GM18507 (cell line): ENCODE measurements at regions not wholly inside any gene's neighbourhood (a gene's known extent, or its start where the extent isn't known, plus 50 kb on each side); places are given as distances from the start of the nearest gene placed in this dataset.

Experiments used
- DNase-seq: peaks from one replicate; pipeline ENCODE4 v3.0.0; 2011; ENCODE audit warnings: low read depth; ENCODE audit not compliant: insufficient read length; ENCODE audit errors: extremely low spot score
- FAIRE-seq: peaks from 2 replicates; lab custom pipeline; 2011; peaks lifted over from hg19 to GRCh38; lab: Jason Lieb, UNC

DNA sequence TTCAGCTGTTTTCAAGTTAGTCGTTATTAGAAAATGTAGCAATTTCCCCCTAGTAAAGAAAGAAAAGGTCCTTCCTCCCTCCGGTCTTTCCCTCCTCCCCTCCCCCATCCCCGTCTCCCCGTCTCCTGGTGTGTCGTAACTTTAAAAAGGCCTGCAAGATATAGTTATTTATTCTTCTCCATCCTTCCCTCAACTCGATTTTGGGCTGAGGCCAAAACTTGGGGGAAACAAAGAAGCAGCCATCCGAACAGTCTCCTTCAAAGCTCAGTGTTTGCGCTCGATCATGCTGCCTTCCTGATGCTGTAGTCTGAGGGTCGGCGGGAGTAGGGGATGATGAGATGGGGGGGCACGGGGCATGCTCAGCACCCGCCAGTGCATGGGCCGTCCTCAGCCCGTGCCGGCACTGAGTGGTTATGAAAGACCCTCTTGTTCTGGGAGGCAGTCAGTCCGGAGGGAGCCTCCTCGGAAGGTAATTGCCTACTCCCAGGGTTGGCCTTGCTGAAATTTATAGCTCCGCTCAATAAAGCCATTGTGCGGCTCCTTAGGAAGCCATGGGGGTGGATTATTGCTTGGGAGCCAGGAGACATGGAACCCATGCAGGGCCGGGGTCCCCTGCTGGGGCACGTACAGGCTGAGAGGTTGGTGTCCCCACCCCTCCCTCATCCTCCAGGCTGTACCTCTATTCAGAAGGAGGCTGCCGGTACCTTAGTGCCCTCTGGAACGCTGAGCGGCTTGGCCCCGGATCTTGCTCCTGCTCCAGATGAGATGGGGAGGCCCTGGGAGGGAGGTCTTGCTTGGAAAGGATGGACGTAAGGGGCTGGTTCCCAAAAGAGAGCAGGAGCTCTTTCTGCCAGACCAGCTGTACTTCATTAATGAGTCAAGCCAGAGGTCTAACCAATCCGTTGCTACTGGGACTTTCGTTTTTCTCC is 212.7 kb upstream of the CADM1 start:
- no peak for FAIRE-seq
- no peak for DNase-seq

DNA sequence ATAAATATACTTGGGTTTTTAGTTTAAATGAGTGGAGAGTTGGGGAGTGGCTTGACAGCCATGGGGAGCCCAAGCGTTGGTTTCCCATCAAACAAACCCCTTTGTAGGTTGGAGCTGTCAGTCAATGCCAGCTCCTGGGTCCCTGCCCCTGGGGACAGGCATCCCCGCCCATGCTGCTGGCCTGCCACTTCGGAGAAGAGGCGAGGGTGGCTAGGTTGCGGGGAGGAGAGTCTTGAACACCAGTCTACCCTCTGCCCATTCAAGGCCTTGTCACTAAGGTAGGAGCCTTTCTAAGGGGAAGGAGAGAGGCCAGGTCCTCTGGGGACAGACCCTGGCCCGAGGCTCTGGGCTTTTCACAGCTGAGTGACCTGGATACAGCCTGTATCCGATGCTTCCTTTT is 211.9 kb upstream of the CADM1 start:
- FAIRE-seq, result no peak

DNA sequence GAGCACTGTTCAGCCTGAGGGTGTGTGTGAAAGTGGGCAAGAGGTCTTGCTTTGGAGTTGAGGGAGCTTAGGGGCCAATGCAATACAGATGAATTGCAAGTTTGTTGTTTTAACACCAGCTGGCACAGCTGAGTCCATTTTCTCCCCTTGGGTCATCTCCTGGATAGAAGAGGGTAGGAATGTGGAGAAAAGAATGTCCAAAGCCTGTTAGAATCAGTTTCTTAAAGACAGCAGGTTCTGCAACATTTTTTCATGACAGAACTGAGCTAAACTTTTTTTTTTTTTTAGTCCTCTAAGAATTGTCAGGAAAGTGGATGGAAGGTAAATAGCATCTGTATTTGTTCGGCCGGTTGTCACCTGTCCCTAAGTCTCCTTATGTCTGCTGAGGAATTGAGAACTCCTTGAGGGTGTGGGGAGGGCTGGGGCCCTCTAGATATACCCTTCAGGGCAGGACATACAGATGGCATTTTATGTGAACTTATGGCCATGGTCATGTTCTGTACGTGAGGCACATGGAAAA is 211.1 kb upstream of the CADM1 start:
- DNase-seq, result no peak
- FAIRE-seq, result no peak

More for the DNA sequence above, 211.9 kb upstream of the CADM1 start:
- DNase-seq, result no peak

DNA sequence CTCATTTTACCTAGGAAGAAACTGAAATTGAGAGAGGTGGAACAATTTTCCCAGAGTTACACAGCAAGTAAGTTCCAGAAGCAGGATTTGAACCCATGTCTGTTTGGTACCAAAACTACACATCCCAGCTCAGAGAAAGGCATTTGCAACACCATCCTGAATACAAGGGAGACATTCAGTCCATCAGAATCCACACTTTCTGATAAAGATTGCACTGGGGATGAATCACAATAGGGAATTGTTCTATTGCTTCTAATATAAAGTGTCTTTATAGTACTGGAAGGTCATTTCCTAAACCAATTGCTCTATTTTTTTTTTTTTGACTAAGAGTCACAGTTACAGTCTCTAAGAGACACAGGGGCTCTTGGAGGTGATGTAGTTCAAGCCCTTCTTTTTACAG is 208.1 kb upstream of the CADM1 start:
- FAIRE-seq, result no peak
- no peak for DNase-seq

DNA sequence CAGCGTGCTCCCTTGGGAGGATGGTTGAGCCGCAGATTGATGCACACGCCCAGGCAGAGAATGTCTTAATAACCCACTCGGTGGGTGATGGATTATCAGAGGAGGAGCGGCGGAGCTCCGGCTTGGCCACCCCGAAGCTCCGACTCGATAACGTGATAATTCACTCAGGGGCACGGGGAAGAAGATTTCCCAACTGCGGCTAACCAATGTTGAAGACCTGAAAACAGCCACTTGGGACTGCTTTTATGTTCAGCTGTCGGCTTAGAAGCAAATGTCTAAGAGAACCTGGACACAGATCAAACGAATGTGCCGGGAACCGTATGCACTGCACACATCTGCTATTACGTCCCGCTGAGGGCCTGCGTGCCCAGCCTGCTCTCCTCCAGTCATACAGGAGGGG is 206.8 kb upstream of the CADM1 start:
- DNase-seq (no peak), FAIRE-seq (no peak)

DNA sequence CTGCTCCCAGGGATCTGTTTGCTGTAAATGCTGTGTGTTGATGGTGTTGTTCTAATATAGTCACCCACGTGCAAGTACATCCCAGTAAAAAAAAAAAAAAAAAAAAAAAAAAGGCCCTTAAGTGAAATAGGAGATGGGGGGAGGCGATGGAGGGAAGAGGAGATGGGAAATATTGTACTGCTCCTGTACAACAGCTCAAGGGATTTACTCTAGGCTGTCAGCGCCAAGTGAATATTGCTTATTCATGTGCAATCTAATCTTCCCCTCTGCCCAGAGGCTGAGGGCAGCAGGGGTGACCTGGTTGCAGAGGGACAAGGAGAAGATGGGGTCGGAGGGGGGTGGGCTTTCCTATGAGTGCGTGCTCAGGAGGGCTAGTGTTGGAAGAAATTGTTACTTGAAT is 206.2 kb upstream of the CADM1 start:
- DNase-seq (no peak), FAIRE-seq (no peak)

DNA sequence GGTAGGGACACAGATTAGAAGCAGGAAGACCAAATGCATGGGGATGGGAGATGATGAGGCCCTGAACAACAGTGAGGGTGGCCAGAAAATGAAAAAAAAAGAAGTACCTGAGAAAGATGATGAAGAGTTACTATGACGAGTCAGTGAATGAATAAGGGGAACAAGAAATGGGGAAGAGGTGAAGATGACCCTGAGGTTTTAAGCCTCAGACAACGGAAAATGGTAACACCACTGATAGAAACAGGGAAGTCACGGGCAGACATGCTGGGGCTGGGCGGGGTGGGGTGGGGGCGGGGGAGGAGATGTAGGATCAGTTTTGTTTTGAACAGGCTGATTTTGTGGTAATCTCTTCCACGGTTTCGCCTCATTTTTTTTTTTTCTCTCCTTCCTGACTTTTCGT is 205.1 kb upstream of the CADM1 start:
- no peak for FAIRE-seq
- DNase-seq, result no peak

DNA sequence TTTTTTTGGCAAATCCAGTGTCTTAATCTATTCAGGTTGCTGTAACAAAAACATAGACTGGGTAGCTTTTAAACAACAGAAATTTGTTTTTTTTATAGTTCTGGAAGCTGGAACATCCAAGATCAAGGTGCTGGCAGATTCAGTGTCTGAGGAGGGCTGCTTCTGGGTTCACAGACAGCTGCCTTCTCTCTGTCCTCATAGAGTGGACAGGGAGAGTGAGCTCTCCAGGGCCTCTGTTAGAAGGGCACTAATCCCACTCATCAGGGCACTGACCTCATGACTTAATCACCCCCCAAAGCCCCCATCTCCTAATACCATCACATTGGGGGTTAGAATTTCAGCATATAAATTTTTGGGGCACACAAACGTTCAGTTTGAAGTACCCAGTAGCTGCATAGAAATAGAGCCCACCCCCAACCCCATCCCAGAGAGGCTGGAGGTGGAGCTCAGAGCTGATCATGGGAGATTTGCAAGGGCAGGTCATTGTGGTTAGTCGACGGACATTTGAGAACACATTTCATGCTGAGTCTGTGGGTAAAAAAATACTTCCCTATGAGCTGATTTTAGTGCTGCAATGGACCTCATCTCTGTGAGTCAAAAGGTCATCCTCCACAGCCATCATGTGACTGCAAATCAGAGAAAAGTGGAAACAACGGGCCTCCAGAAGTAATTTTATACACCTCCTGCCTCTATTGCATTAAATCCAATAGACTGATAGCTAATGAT is 203.1 kb upstream of the CADM1 start:
- DNase-seq (no peak), FAIRE-seq (no peak)

DNA sequence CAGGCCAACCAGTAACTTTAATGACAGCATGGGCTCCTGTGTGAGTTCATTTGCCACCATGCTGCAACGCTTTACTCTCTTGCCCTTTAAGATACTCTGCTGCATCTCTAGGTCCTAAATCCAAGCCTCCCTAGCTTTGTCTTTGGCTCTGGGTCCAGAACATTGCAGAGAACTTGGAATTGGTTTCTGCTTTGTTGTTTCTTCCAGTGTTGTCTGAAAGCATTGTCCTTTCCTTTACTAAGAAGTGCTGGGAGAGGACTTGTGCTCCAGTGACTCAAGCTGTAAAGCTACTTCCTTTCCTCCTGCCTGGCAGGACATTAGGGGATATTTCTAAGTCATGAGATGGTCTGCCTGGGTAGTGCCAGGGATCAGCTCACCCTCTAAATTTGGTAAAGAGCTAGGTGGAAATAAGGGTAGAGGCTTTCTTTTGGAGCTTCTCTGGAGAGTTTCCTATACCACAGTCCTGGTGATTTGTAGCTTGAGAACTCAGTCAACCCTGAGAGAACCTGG is 202.5 kb upstream of the CADM1 start:
- DNase-seq (no peak), FAIRE-seq (no peak)

DNA sequence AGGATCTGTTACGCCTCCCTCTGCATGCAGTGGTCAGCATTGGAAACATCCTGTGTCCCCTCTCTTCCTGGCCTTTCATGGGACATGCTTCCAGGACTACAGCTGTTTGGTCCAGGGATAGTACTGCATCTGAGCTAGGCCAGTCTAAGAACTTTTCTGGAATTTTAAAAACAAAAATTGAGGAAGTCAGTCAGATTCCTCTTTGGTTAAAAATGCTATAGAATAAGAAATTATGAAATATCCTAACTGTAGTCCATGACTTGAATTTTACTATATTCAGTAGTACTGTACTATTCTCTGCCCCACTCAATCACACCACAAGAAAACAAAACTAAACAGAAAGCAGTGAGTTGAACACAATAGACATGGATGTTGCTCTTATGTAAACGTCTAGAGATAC is 201.0 kb upstream of the CADM1 start:
- DNase-seq (no peak), FAIRE-seq (no peak)

DNA sequence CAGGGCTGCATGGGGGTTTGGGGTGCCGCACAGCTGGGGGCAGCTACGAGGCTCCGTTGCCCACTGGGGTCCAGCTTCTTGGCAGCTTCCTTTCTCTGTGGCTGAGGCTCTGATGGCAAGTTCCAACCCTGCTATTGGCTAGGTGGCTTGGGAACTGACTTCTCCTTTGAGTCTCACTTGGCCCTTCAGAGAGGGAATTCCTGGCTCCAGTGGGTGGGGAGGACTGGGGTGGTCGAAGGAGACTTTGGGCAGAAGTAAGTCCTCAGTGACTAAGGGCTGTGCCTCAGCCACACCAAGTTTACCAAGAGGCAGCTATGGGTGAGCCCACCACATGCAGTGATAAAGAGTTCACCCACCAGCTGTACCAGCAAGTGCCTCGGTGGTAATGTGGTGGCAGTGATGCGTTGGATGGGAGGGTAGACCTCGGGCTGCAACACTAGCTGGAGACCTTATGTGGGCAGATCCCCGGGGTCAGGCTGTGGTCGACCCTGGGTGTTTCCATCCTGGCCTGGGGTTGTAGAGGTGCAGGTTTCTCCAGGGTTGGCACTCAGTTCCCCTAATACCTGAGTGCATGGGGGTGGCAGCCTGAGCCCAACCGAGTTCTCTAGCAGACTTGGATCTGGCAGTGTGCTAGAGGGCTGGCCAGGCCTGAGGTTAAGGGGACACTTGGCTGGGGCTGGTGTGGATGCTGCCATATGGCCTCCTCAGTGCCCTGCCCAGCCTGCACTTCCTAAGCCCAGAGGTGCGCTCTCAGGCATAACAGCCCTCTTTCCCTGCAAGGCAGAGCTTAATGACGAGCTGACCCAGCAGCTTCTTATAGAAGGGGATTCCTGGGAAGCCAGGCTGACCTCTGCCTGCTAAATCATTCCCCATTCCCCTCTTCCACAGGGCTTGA is 197.0 kb upstream of the CADM1 start:
- DNase-seq (no peak), FAIRE-seq (no peak)

DNA sequence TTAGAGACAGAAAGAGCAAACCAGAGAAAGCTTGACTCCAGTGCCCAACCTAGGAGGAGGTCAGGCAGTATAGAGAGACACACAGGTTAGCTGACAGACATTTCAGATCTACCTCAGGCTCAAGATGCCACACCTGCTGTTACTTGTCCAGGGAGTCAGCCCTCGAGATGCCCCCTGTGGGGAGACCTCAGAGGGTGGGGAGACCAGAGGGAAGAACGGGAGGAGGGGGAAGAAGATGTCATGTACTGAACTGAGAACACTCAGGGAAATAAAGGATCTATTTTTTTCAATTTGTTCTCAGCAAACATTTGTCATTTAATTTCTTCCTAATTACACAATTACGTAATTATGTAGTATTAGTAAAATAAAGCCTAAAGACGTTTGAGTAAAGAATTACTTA is 196.3 kb upstream of the CADM1 start:
- DNase-seq (no peak), FAIRE-seq (no peak)

DNA sequence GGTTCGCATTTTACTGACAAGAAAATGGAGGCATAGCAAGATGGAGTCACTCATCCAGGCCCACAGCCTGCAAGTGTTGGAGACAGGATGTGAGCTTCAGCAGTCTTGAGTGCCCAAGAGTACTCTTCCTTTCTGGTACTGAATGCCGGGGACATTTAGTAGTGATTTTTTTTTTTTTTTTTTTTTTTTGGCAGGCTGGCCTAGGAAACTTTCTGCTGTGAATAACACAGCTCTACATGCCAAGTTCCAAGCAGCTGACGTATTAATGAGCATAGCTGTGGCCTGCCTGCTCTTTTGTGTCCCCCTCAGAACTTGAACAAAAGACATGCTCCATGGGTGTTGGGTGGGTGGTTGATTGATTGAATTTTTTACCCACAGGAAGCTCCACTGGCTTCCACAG is 195.5 kb upstream of the CADM1 start:
- no peak for FAIRE-seq
- DNase-seq, result no peak

DNA sequence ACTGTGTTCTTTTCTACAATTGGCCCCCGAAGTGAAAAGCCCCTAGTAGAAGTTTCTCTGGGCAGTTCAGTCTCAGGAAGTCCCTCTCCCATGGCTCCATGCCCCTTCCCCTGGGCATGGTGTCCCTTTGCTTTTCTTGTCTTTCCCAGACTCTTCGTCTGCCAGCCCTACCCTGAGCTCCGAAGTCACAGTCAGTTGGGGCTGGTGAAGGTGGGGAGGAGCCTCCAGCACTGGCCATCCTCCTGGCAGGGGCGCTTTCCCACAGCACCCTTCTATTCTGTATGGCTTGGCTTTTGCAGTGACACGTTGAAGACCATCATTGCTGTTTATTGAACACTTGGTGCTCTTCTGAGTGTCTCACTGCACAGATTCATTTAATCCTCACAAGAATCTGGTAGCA is 195.1 kb upstream of the CADM1 start:
- no peak for DNase-seq
- FAIRE-seq, result no peak

DNA sequence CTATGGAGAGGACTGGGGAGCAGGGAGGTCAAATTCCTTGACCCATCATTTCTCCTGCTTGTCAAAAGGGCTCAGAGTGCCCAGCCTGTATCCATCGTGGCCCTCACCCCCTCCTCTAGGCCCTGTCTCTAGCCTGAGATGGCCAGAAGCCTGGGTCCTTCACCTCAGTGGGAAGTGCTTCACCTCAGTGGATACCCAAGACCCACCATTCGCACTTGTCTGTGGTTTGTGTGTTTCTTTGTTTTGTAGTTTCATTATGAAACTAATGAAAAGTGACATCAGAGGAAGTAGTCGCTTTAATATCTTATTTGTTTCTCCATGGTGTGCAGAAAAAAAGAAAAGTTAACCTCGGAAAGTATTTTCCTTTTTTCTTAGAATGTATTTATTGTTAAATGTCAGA is 194.0 kb upstream of the CADM1 start:
- FAIRE-seq, result no peak

DNA sequence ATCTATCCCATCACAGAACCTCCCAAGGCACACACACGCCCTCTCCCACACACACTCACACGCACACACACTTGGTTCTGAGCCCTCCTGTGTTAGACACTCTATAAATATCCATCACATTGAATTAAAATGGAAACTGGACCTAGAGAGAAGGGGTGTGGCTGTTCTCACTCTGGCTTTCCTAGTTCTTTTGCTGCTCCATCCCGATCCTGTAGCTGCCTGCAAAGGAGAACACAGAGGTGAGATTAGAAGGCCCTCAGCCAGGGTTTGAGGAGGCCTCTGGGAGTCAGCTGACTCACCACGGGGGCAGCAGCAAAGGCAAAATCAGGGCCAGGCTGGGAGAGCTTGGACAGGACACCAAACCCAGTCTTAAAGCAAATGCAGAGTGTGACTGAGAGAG is 192.3 kb upstream of the CADM1 start:
- no peak for DNase-seq
- no peak for FAIRE-seq

More for the DNA sequence above, 194.0 kb upstream of the CADM1 start:
- no peak for DNase-seq

DNA sequence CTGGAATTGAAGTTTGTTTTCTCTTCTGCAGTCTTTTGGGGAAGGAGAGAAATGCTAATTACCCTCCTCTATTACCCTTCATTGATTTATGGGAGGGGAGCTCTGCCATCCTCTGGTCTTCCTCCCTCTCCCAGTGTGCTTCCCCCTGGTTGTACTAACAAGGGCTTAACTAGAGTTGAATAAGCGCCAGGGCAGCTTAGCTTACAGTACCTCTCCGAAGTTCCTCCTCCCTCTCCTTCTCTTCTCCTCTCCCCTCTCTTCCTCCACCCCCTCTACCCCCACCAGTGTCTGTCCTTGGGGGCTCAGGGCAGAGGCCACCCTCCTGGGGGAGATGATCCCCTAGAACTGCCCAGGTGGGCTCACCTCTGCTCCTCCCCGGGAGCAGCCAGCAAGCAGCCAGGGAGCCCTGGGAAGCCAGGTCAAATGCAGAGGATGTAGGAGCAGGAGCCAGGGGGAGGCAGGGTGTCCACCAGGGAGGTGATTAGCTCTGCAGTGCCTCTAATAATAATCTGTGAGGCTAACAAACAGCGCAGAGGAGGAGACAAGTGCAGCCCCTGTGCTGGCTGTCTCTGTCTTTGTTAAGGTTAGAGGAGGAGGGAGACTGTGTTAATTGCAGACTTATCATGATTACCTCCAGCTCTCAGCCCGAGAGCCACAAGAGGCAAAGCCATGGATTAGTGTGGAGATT is 191.6 kb upstream of the CADM1 start:
- DNase-seq (no peak), FAIRE-seq (no peak)

DNA sequence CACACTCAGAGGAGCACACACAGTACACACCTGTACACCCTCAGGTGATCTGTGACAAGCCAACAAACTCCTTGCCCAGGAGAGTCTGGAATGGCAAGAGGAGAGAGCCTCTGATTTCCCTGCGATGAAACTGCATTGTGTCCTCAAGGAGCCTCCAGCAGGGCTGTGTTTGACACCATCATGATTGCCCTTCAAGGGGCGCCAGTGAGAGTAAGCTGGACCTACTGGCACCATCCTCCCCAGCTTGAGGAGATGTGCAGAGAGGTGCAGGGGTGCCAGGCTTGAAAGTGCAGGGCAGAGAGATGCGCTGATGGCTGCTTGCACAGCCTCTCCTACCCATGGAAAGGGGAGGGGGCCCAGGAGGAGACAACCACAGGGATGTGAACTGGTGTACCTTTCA is 188.8 kb upstream of the CADM1 start:
- FAIRE-seq (no peak), DNase-seq (no peak)

DNA sequence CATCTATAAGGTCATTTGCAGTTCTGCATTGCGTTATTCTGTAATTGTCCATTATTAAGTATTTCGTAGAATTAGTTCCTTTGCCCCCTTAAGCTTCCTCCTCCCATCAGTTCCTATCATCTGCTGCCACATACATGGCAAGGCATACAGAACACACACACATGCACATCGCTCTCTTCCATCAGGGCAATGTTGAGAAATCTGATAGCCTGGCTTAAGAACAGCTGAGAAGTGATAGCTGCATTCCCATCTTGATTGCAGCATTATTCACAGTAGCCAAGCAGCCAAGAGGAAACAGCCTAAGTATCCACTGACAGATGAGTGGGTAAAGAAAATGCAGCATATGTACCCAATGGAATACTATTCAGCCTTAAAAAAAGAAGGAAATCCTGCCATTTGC is 186.8 kb upstream of the CADM1 start:
- FAIRE-seq (no peak), DNase-seq (no peak)
